Activated CD4-positive, alpha-beta T cell treated with anti-CD3 and anti-CD28 coated beads, Interleukin-2, Interleukin-4, amounts not matched to agents 100 ng/mL and 50 ng/mL, durations not matched to agents 16 hours and 8 hours (primary cell): ENCODE measurements at regions not wholly inside any gene's neighbourhood (a gene's known extent, or its start where the extent isn't known, plus 50 kb on each side); places are given as distances from the start of the nearest gene placed in this dataset.
"Not testable (repeated sequence)": the region's sequence is repeated elsewhere in the genome, so short reads cannot be mapped to it uniquely, and the experiment has no call there.

ENCODE experiments used
- DNase-seq: peaks from one replicate; pipeline ENCODE4 v3.0.0-alpha.2; 2020; ENCODE audit warnings: low spot score

- DNase-seq = no peak
Measured at GRCh38 chr10:34058845-34059614, 724.6 kb upstream of the NRP1 start.

GRCh38 chr10:34055410-34055985, 721.0 kb upstream of the NRP1 start:
- not testable (repeated sequence) for DNase-seq

- DNase-seq = no peak
Measured at GRCh38 chr10:34049887-34050286, 715.4 kb upstream of the NRP1 start.

- DNase-seq = no peak
Measured at GRCh38 chr10:34049469-34049868, 715.0 kb upstream of the NRP1 start.

GRCh38 chr10:34047389-34047788, 712.9 kb upstream of the NRP1 start:
- DNase-seq = no peak

- no peak for DNase-seq
Measured at GRCh38 chr10:34046506-34047034, 712.1 kb upstream of the NRP1 start.

- peak; percentile 2 for DNase-seq
Measured at GRCh38 chr10:34045571-34046190, 711.2 kb upstream of the NRP1 start.

- DNase-seq = no peak
Measured at GRCh38 chr10:34041871-34042270, 707.4 kb upstream of the NRP1 start.

- no peak for DNase-seq
Measured at GRCh38 chr10:34037499-34037898, 703.0 kb upstream of the NRP1 start.

GRCh38 chr10:34035241-34035790, 700.8 kb upstream of the NRP1 start:
- not testable (repeated sequence) for DNase-seq

GRCh38 chr10:34033078-34033477, 698.6 kb upstream of the NRP1 start:
- DNase-seq = no peak

- DNase-seq = no peak
Measured at GRCh38 chr10:34032564-34032963, 698.1 kb upstream of the NRP1 start.

GRCh38 chr10:34031400-34031799, 696.9 kb upstream of the NRP1 start:
- no peak for DNase-seq

- DNase-seq = no peak
Measured at GRCh38 chr10:34029455-34029854, 695.0 kb upstream of the NRP1 start.

- DNase-seq = no peak
Measured at GRCh38 chr10:34028936-34029335, 694.5 kb upstream of the NRP1 start.

GRCh38 chr10:34024693-34025425, 690.4 kb upstream of the NRP1 start:
- DNase-seq = no peak

GRCh38 chr10:34024282-34024681, 689.8 kb upstream of the NRP1 start:
- no peak for DNase-seq

- no peak for DNase-seq
Measured at GRCh38 chr10:34022195-34022594, 687.7 kb upstream of the NRP1 start.

GRCh38 chr10:34018784-34019183, 684.3 kb upstream of the NRP1 start:
- no peak for DNase-seq

GRCh38 chr10:34018129-34018528, 683.7 kb upstream of the NRP1 start:
- no peak for DNase-seq

GRCh38 chr10:34017281-34017680, 682.8 kb upstream of the NRP1 start:
- DNase-seq = no peak

GRCh38 chr10:34016576-34016975, 682.1 kb upstream of the NRP1 start:
- no peak for DNase-seq
